ENCODE measurements at regions not wholly inside any gene's neighbourhood (a gene's known extent, or its start where the extent isn't known, plus 50 kb on each side); places are given as distances from the start of the nearest gene placed in this dataset.

DNA sequence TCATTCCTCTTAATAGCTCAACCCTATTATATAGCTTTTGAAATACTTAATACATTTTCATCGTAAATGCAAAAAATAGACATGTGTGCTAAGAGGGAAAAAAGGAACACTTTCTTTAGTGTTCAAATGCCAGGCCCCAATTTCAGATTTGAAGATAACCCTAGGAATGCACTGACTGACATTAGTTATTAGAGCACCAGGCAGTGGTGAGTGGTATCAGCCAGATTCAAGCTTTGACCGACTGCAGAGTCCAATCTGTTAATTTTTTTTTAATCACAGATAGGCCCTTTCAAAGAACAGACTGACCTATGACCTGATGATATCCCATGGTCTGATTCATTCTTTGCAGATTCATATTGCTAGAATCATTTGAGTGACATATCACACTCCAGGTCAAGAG, 874.2 kb upstream of the CHORDC1 start:
- TF ChIP-seq, protein P1, sequence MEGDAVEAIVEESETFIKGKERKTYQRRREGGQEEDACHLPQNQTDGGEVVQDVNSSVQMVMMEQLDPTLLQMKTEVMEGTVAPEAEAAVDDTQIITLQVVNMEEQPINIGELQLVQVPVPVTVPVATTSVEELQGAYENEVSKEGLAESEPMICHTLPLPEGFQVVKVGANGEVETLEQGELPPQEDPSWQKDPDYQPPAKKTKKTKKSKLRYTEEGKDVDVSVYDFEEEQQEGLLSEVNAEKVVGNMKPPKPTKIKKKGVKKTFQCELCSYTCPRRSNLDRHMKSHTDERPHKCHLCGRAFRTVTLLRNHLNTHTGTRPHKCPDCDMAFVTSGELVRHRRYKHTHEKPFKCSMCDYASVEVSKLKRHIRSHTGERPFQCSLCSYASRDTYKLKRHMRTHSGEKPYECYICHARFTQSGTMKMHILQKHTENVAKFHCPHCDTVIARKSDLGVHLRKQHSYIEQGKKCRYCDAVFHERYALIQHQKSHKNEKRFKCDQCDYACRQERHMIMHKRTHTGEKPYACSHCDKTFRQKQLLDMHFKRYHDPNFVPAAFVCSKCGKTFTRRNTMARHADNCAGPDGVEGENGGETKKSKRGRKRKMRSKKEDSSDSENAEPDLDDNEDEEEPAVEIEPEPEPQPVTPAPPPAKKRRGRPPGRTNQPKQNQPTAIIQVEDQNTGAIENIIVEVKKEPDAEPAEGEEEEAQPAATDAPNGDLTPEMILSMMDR (conservative IDR thresholded peaks at IDR 0.05; ENCODE audit: low read depth, low read length): no peak
- no peak for TF ChIP-seq EZH2phosphoT487 (IDR thresholded peaks at IDR 0.05; ENCODE audit: borderline replicate concordance, low read length)
- no peak for TF ChIP-seq EZH2 (IDR thresholded peaks at IDR 0.05; ENCODE audit: low read length, unreplicated experiment)
